Right lobe of liver (tissue), 6 donors: ENCODE measurements at regions not wholly inside any gene's neighbourhood (a gene's known extent, or its start where the extent isn't known, plus 50 kb on each side); places are given as distances from the start of the nearest gene placed in this dataset.
A peak's percentile ranks its signal among the peaks of the same experiment; 100 is the strongest.

Experiments used
- ATAC-seq, 4 donors: fragments of 200-7000 bp; cut with Tn5 transposase; one replicate each; pipeline ENCODE4 v1.9.1; 2020; ENCODE audit warnings: mild to moderate bottlenecking in 4 of 4, moderate library complexity in 4 of 4
- DNase-seq, 3 donors: peaks; one replicate each; pipeline ENCODE4 v3.0.0-alpha.2; 2020
- H3K27ac ChIP-seq, 3 donors: fragments of 200-600 bp; one replicate each; pipeline ENCODE4 v1.8.0; 2022
- H3K27me3 ChIP-seq, 2 donors: fragments of 200-600 bp; one replicate each; pipeline ENCODE4 v1.8.0; 2022
- H3K36me3 ChIP-seq, 4 donors: fragments of 200-600 bp; sonication (generic) in 1 of 4; one replicate each; pipeline versions ENCODE4 v1.5.1 to v1.8.0; 2017 to 2022; ENCODE audit warnings: control low read depth in 1 of 4
- H3K4me1 ChIP-seq, 4 donors: fragments of 200-600 bp; sonication (generic) in 1 of 4; one replicate each; pipeline versions ENCODE4 v1.5.1 to v1.8.0; 2017 to 2022; ENCODE audit warnings: control low read depth in 1 of 4
- H3K4me3 ChIP-seq, 3 donors: fragments of 200-600 bp; one replicate each; pipeline ENCODE4 v1.8.0; 2022
- H3K9me3 ChIP-seq, 4 donors: fragments of 200-600 bp; sonication (generic) in 1 of 4; one replicate each; pipeline versions ENCODE4 v1.5.1 to v1.8.0; 2017 to 2022; ENCODE audit warnings: control low read depth in 1 of 4
- CTCF ChIP-seq, 4 donors: fragments of 200-600 bp in 3 of 4; fragments of 450-650 bp in 1 of 4; IDR thresholded peaks; one replicate each; pipeline versions ENCODE4 v1.5.1 to v1.8.0; 2016 to 2022; ENCODE audit warnings: antibody characterized with exemption in 4 of 4, mild to moderate bottlenecking in 2 of 4
- POLR2A ChIP-seq: fragments of 450-650 bp; IDR thresholded peaks from one replicate; pipeline ENCODE4 v1.6.1; 2017; ENCODE audit warnings: antibody characterized with exemption, mild to moderate bottlenecking
- WGBS: methylation state at CpG from one replicate; pipeline ENCODE4 v1.1.6; 2018; ENCODE audit warnings: low coverage, low lambda C conversion rate; ENCODE audit not compliant: insufficient coverage; ENCODE audit errors: missing lambda C conversion rate; 5-methylcytosine and 5-hydroxymethylcytosine counted together
- intact Hi-C, 2 donors: fragments of 100-400 bp; cut with DNase I; formaldehyde crosslinking; loops; one replicate each; pipeline versions ENCODE4 v1.11.2 to v1.14.1; 2022
- donor health status: DM: no; HTN: yes; CAD: no.
- donor health status: DM: no; HTN: no; CAD: no.
- donor health status: DM: no; HTN: no; CAD: no.
- donor health status: DM: no; HTN: yes; CAD: no.
- donor health status: DM: no; HTN: yes; CAD: no.

GRCh38 chr13:85266331-85266730, 532.9 kb downstream of the SLITRK6 start:
- Histone ChIP-seq H3K9me3 (no peaks in the 10 kb centered on the region), H3K36me3 (no peaks in the 10 kb centered on the region), H3K27me3 (no peaks in the 10 kb centered on the region), H3K4me1 (no peaks in the 10 kb centered on the region), H3K27ac (no peak overlapping the region), H3K4me3 (no peak overlapping the region)
- DNase-seq (no peak), ATAC-seq (no peak)
- WGBS = 27% methylated on average over 1 of the region's 1 CpG
- intact Hi-C loops = no loop called here
- no peak for TF ChIP-seq POLR2A
- TF ChIP-seq CTCF (IDR thresholded peaks at IDR 0.05) = no peak

GRCh38 chr13:85265296-85265695, 533.9 kb downstream of the SLITRK6 start:
- intact Hi-C loops = no loop called here
- H3K36me3 ChIP-seq = no peaks in the 10 kb centered on the region
- ATAC-seq = no peak
- TF ChIP-seq CTCF (IDR thresholded peaks at IDR 0.05) (no peak), POLR2A (no peak)
- WGBS = 46% methylated on average over 3 of the region's 3 CpGs
- H3K27me3 ChIP-seq = no peaks in the 10 kb centered on the region
- no peak for DNase-seq
- no peak overlapping the region for H3K4me3 ChIP-seq
- no peaks in the 10 kb centered on the region for H3K4me1 ChIP-seq
- no peaks in the 10 kb centered on the region for H3K9me3 ChIP-seq
- no peak overlapping the region for H3K27ac ChIP-seq

GRCh38 chr13:85262499-85262898, 536.7 kb downstream of the SLITRK6 start:
- WGBS = 56% methylated on average over 2 of the region's 2 CpGs
- H3K4me3 ChIP-seq = no peak overlapping the region
- intact Hi-C loops = no loop called here

GRCh38 chr13:85261757-85262346, 537.4 kb downstream of the SLITRK6 start:
- no peaks in the 10 kb centered on the region for H3K36me3 ChIP-seq
- intact Hi-C loops = no loop called here
- ATAC-seq = no peak
- peak in 3 of 4 donors; percentile 20 to 36 (median 20) for TF ChIP-seq CTCF (IDR thresholded peaks at IDR 0.05)
- no peak for TF ChIP-seq POLR2A
- H3K27ac ChIP-seq = no peak overlapping the region
- peaks cover 0 to 3% (median 0%) of the 10 kb centered on the region in 4 donors for H3K9me3 ChIP-seq
- WGBS = 0% methylated on average over 1 of the region's 1 CpG
- DNase-seq = no peak
- H3K4me1 ChIP-seq = no peaks in the 10 kb centered on the region
- no peak overlapping the region for H3K4me3 ChIP-seq
- no peaks in the 10 kb centered on the region for H3K27me3 ChIP-seq

More at GRCh38 chr13:85262499-85262898, 536.7 kb downstream of the SLITRK6 start:
- peaks cover 0 to 3% (median 0%) of the 10 kb centered on the region in 4 donors for H3K9me3 ChIP-seq
- no peaks in the 10 kb centered on the region for H3K27me3 ChIP-seq
- no peaks in the 10 kb centered on the region for H3K36me3 ChIP-seq
- DNase-seq = no peak
- no peak for ATAC-seq
- TF ChIP-seq POLR2A = no peak
- no peak for TF ChIP-seq CTCF (IDR thresholded peaks at IDR 0.05)
- H3K27ac ChIP-seq = no peak overlapping the region
- H3K4me1 ChIP-seq = no peaks in the 10 kb centered on the region
